ENCODE measurements at regions not wholly inside any gene's neighbourhood (a gene's known extent, or its start where the extent isn't known, plus 50 kb on each side); places are given as distances from the start of the nearest gene placed in this dataset.

GRCh38 chr13:85230691-85231093 is 568.5 kb downstream of the SLITRK6 start:
- no TSS peak for BruUV-seq (replicated peaks)
- H3K9me3 ChIP-seq (ENCODE audit: low read depth, low read length, poor library complexity, severe bottlenecking): no peaks in the 10 kb centered on the region
- no peaks in the 10 kb centered on the region for H3K36me3 ChIP-seq (ENCODE audit: insufficient read depth, low read length, poor library complexity, severe bottlenecking)
- H3K27me3 ChIP-seq (replicated peaks; ENCODE audit: insufficient read depth, low read depth, low read length, poor library complexity): no peaks in the 10 kb centered on the region
- TF ChIP-seq CTCF (conservative IDR thresholded peaks at IDR 0.05; ENCODE audit: low read depth, low read length): no peak
- no peak for TF ChIP-seq EZH2 (IDR thresholded peaks at IDR 0.05; ENCODE audit: borderline replicate concordance, low read depth, low read length, poor library complexity, severe bottlenecking)
- POLR2A ChIA-PET (ENCODE audit: low non-redundant PET): no interaction called here
- intact Hi-C loops (cut with micrococcal nuclease; ENCODE audit: unreplicated experiment): no loop called here
- H3K4me1 ChIP-seq (ENCODE audit: insufficient read depth, low read length, poor library complexity, severe bottlenecking): no peaks in the 10 kb centered on the region
- no peak overlapping the region for H3K4me3 ChIP-seq (ENCODE audit: low read depth, low read length, poor library complexity, severe bottlenecking)
- no peak overlapping the region for H3K27ac ChIP-seq (ENCODE audit: low read depth, low read length, poor library complexity, severe bottlenecking)
- CTCF ChIA-PET: no interaction called here
- no peak for DNase-seq (ENCODE audit: low spot score)

DNA sequence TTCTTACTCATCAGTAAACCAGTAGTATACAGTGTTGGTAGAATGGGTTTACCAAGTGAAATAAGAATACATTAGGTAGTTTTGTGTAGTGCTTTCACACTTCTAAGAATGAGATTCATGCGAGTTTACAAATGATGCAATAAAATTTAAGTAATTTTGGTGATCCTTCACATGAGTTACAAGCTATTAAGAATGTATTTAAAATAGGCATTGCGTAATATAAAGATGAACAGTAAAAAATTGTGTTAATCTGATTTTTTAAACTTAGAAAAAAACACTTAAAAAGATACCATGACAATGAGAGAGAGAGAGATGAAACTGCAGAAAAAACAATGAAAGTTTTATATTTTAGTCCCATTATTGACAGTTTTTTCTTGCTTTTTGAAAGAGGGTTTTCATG is 570.5 kb downstream of the SLITRK6 start:
- TF ChIP-seq CTCF (conservative IDR thresholded peaks at IDR 0.05; ENCODE audit: low read depth, low read length) (no peak), EZH2 (IDR thresholded peaks at IDR 0.05; ENCODE audit: borderline replicate concordance, low read depth, low read length, poor library complexity, severe bottlenecking) (no peak)
- Histone ChIP-seq H3K27me3 (replicated peaks; ENCODE audit: insufficient read depth, low read depth, low read length, poor library complexity) (no peaks in the 10 kb centered on the region), H3K9me3 (ENCODE audit: low read depth, low read length, poor library complexity, severe bottlenecking) (no peaks in the 10 kb centered on the region), H3K27ac (ENCODE audit: low read depth, low read length, poor library complexity, severe bottlenecking) (no peak overlapping the region), H3K4me3 (ENCODE audit: low read depth, low read length, poor library complexity, severe bottlenecking) (no peak overlapping the region), H3K4me1 (ENCODE audit: insufficient read depth, low read length, poor library complexity, severe bottlenecking) (no peaks in the 10 kb centered on the region), H3K36me3 (ENCODE audit: insufficient read depth, low read length, poor library complexity, severe bottlenecking) (no peaks in the 10 kb centered on the region)
- BruUV-seq (replicated peaks): no TSS peak
- ChIA-PET POLR2A (ENCODE audit: low non-redundant PET) (no interaction called here), CTCF (no interaction called here)
- DNase-seq (ENCODE audit: low spot score): no peak
- intact Hi-C loops (cut with micrococcal nuclease; ENCODE audit: unreplicated experiment): no loop called here

- Histone ChIP-seq H3K9me3 (ENCODE audit: low read depth, low read length, poor library complexity, severe bottlenecking) (no peaks in the 10 kb centered on the region), H3K27ac (ENCODE audit: low read depth, low read length, poor library complexity, severe bottlenecking) (no peak overlapping the region), H3K27me3 (replicated peaks; ENCODE audit: insufficient read depth, low read depth, low read length, poor library complexity) (no peaks in the 10 kb centered on the region), H3K4me3 (ENCODE audit: low read depth, low read length, poor library complexity, severe bottlenecking) (no peak overlapping the region), H3K4me1 (ENCODE audit: insufficient read depth, low read length, poor library complexity, severe bottlenecking) (no peaks in the 10 kb centered on the region), H3K36me3 (ENCODE audit: insufficient read depth, low read length, poor library complexity, severe bottlenecking) (no peaks in the 10 kb centered on the region)
- ChIA-PET POLR2A (ENCODE audit: low non-redundant PET) (interaction anchor here (0.8 kb wide), 1 partner anchor 8 kb away, joined by 3 read pairs; no protein-coding TSS in a partner anchor), CTCF (no interaction called here)
- intact Hi-C loops (cut with micrococcal nuclease; ENCODE audit: unreplicated experiment): no loop called here
- no peak for TF ChIP-seq CTCF (conservative IDR thresholded peaks at IDR 0.05; ENCODE audit: low read depth, low read length)
- TF ChIP-seq EZH2 (IDR thresholded peaks at IDR 0.05; ENCODE audit: borderline replicate concordance, low read depth, low read length, poor library complexity, severe bottlenecking): no peak
- no TSS peak for BruUV-seq (replicated peaks)
- DNase-seq (ENCODE audit: low spot score): no peak
Measured at GRCh38 chr13:85223883-85224656, 575.1 kb downstream of the SLITRK6 start.
